H1 (cell line): ENCODE measurements at regions not wholly inside any gene's neighbourhood (a gene's known extent, or its start where the extent isn't known, plus 50 kb on each side); places are given as distances from the start of the nearest gene placed in this dataset.

Experiments
- ATF2 ChIP-seq: IDR thresholded peaks from 2 replicates; pipeline ENCODE4 v1.6.1; 2012; ENCODE audit warnings: low read length, inconsistent platforms
- CBX8 ChIP-seq: fragments of 300-800, 300-1000 bp; sonication (generic); IDR thresholded peaks from 2 replicates; pipeline ENCODE4 v1.7.1; 2016; ENCODE audit warnings: low read depth, low read length, borderline replicate concordance
- CHD7 ChIP-seq: fragments of 300-600 bp; sonication (generic); IDR thresholded peaks from 2 replicates; pipeline ENCODE4 v1.7.1; 2012; ENCODE audit warnings: low read length, moderate library complexity, mild to moderate bottlenecking, inconsistent platforms; ENCODE audit not compliant: insufficient replicate concordance
- CREB1 ChIP-seq: IDR thresholded peaks from 2 replicates; pipeline ENCODE4 v1.6.1; 2012; ENCODE audit warnings: inconsistent platforms
- RNF2 ChIP-seq: fragments of 200-900, 300-1000 bp; sonication (generic); IDR thresholded peaks from 2 replicates; pipeline ENCODE4 v1.7.1; 2016; ENCODE audit warnings: borderline replicate concordance, low read depth, mild to moderate bottlenecking, antibody characterized with exemption, low read length; ENCODE audit not compliant: poor library complexity, severe bottlenecking; ENCODE audit errors: missing control alignments
- SAP30 ChIP-seq: fragments of 300-600 bp; sonication (generic); IDR thresholded peaks from 2 replicates; pipeline ENCODE4 v1.7.1; 2012; ENCODE audit warnings: low read length, moderate library complexity, mild to moderate bottlenecking, inconsistent platforms; ENCODE audit not compliant: insufficient read depth, insufficient replicate concordance
- SIRT6 ChIP-seq: IDR thresholded peaks from one replicate; pipeline ENCODE4 v1.7.1; 2012; ENCODE audit warnings: low read length, inconsistent platforms
- SP2 ChIP-seq: IDR thresholded peaks from 2 replicates; pipeline ENCODE4 v1.6.1; 2012; ENCODE audit warnings: mild to moderate bottlenecking, low read length, inconsistent platforms
- TAF1 ChIP-seq: IDR thresholded peaks from 2 replicates; pipeline ENCODE4 v1.6.1; 2011; ENCODE audit warnings: mild to moderate bottlenecking, low read depth, low read length
- TCF12 ChIP-seq: IDR thresholded peaks from 2 replicates; pipeline ENCODE4 v1.6.1; 2011; ENCODE audit warnings: low read depth, mild to moderate bottlenecking, low read length

- TF ChIP-seq CHD7, result no peak
- no peak for TF ChIP-seq TCF12
- no peak for TF ChIP-seq CBX8
- no peak for TF ChIP-seq RNF2
- no peak for TF ChIP-seq TAF1
- TF ChIP-seq SIRT6, result no peak
- TF ChIP-seq SAP30, result no peak
- TF ChIP-seq ATF2, result no peak
- no peak for TF ChIP-seq CREB1
- no peak for TF ChIP-seq SP2
Measured at GRCh38 chr5:145551714-145552113, 283.4 kb downstream of the PRELID2 start (continued).
